ENCODE measurements at regions not wholly inside any gene's neighbourhood (a gene's known extent, or its start where the extent isn't known, plus 50 kb on each side); places are given as distances from the start of the nearest gene placed in this dataset.
"Not testable (repeated sequence)": the region's sequence is repeated elsewhere in the genome, so short reads cannot be mapped to it uniquely, and the experiment has no call there.

GRCh38 chr3:143175940-143176894 lies 56.6 kb downstream of the CHST2 start:
- H3K4me1 Mint-ChIP-seq (ENCODE audit: low read depth): peaks cover 30% of the 10 kb centered on the region
- H3K36me3 Mint-ChIP-seq (ENCODE audit: low read depth): peaks cover 19% of the 10 kb centered on the region
- H3K27me3 Mint-ChIP-seq (ENCODE audit: low read depth); H3K27ac Mint-ChIP-seq; DNase-seq (ENCODE audit: low spot score); H3K4me3 Mint-ChIP-seq: not testable (repeated sequence)
- peaks cover 31% of the 10 kb centered on the region for H3K9me3 Mint-ChIP-seq

- DNase-seq (ENCODE audit: low spot score); H3K4me3 Mint-ChIP-seq; H3K27me3 Mint-ChIP-seq (ENCODE audit: low read depth); H3K27ac Mint-ChIP-seq: not testable (repeated sequence)
- Mint-ChIP-seq H3K9me3 (peaks cover 36% of the 10 kb centered on the region), H3K36me3 (ENCODE audit: low read depth) (peaks cover 17% of the 10 kb centered on the region), H3K4me1 (ENCODE audit: low read depth) (peaks cover 19% of the 10 kb centered on the region)
Observed at GRCh38 chr3:143177965-143178364, 58.4 kb downstream of the CHST2 start.

GRCh38 chr3:143178775-143179548 lies 59.4 kb downstream of the CHST2 start:
- H3K9me3 Mint-ChIP-seq: peaks cover 27% of the 10 kb centered on the region
- not testable (repeated sequence) for H3K27me3 Mint-ChIP-seq (ENCODE audit: low read depth); DNase-seq (ENCODE audit: low spot score); H3K36me3 Mint-ChIP-seq (ENCODE audit: low read depth); H3K4me3 Mint-ChIP-seq; H3K27ac Mint-ChIP-seq
- peaks cover 20% of the 10 kb centered on the region for H3K4me1 Mint-ChIP-seq (ENCODE audit: low read depth)

DNA sequence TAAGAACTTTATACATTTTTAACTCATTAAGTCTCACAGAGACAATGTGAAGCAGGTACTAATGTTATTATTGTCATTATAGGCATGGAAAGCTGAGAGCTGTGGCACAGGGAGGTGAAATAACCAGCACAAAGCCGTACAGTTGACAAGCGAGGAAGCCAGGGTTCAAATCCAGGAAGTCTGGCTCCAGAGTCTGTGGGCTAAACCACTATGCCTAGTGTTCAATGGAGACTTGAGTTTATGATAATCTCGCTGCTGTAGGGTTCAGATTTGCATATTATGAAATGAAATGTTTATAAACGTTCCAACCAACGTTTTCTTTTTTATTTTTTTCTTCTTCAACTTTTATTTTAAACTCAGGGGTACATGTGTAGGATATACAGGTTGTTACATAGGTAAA lies 60.0 kb downstream of the CHST2 start:
- no peak for DNase-seq (ENCODE audit: low spot score)
- Mint-ChIP-seq H3K27me3 (ENCODE audit: low read depth) (no peaks in the 10 kb centered on the region), H3K4me1 (ENCODE audit: low read depth) (peaks cover 18% of the 10 kb centered on the region), H3K4me3 (no peak overlapping the region), H3K36me3 (ENCODE audit: low read depth) (peaks cover 5% of the 10 kb centered on the region), H3K27ac (no peak overlapping the region), H3K9me3 (peaks cover 21% of the 10 kb centered on the region)

DNA sequence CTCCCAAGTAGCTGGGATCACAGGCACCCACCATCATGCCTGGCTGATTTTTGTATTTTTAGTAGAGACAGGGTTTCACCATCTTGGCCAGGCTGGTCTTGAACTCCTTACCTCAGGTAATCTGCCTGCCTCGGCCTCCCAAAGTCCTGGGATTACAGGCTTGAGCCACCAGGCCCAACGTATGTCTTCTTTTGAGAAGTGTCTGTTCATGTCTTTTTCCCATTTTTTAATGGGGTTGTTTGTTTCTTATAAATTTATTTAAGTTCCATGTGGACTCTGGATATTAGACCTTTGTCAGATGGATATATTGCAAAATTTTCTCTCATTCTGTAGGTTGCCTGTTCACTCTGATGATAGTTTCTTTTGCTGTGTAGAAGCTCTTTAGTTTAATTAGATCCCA lies 61.3 kb downstream of the CHST2 start:
- H3K9me3 Mint-ChIP-seq: peaks cover 20% of the 10 kb centered on the region
- H3K27ac Mint-ChIP-seq; H3K36me3 Mint-ChIP-seq (ENCODE audit: low read depth); H3K27me3 Mint-ChIP-seq (ENCODE audit: low read depth); DNase-seq (ENCODE audit: low spot score); H3K4me3 Mint-ChIP-seq: not testable (repeated sequence)
- H3K4me1 Mint-ChIP-seq (ENCODE audit: low read depth): peaks cover 18% of the 10 kb centered on the region

- H3K27me3 Mint-ChIP-seq (ENCODE audit: low read depth); H3K27ac Mint-ChIP-seq; H3K4me3 Mint-ChIP-seq; H3K36me3 Mint-ChIP-seq (ENCODE audit: low read depth); DNase-seq (ENCODE audit: low spot score): not testable (repeated sequence)
- Mint-ChIP-seq H3K9me3 (peaks cover 20% of the 10 kb centered on the region), H3K4me1 (ENCODE audit: low read depth) (peaks cover 16% of the 10 kb centered on the region)
Observed at GRCh38 chr3:143181977-143182376, 62.4 kb downstream of the CHST2 start.

- no peaks in the 10 kb centered on the region for H3K27me3 Mint-ChIP-seq (ENCODE audit: low read depth)
- no peak overlapping the region for H3K4me3 Mint-ChIP-seq
- no peak for DNase-seq (ENCODE audit: low spot score)
- peaks cover 20% of the 10 kb centered on the region for H3K9me3 Mint-ChIP-seq
- peaks cover 16% of the 10 kb centered on the region for H3K4me1 Mint-ChIP-seq (ENCODE audit: low read depth)
- H3K36me3 Mint-ChIP-seq (ENCODE audit: low read depth): peaks cover 5% of the 10 kb centered on the region
- no peak overlapping the region for H3K27ac Mint-ChIP-seq
Observed at GRCh38 chr3:143182866-143183664, 63.5 kb downstream of the CHST2 start.

DNA sequence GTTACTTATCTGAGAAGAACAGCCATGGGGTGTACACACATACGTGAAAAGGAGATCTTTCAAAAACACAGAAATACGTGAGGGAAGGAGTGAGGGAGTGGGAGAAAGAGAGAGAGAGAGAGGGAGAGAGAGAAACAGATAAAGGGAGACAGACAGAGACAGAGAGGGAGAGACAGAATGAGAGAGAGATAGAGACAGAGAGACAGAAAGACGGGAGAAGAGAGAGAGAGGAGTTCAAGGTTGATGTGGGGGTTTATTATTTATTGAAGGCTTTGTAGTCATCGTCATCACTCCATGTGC lies 64.0 kb downstream of the CHST2 start:
- H3K4me3 Mint-ChIP-seq: no peak overlapping the region

DNA sequence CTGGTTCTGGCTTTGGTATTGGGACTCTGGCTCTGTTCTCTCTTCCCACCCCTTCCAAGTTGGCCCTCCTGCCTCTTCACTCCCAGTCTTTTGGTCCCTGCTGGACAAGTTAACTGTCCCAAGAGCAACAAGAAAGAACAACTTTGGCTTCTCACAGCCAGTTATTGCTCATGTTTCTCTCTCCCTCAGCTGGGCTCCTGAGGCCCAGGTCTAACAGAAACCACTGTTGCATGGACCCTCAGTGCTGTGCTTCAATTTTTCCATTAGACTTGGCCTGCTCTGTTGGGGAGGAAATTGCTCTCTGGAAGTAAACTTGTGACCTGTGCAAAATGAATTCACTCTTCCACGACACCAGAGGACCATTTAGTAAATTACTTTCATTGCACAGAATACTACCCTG lies 64.5 kb downstream of the CHST2 start:
- no peak for DNase-seq (ENCODE audit: low spot score)
- Mint-ChIP-seq H3K36me3 (ENCODE audit: low read depth) (peaks cover 5% of the 10 kb centered on the region), H3K4me1 (ENCODE audit: low read depth) (peaks cover 16% of the 10 kb centered on the region), H3K4me3 (no peak overlapping the region), H3K27ac (no peak overlapping the region), H3K27me3 (ENCODE audit: low read depth) (no peaks in the 10 kb centered on the region), H3K9me3 (peaks cover 20% of the 10 kb centered on the region)

More for the DNA sequence above, 64.0 kb downstream of the CHST2 start:
- Mint-ChIP-seq H3K4me1 (ENCODE audit: low read depth) (peaks cover 16% of the 10 kb centered on the region), H3K36me3 (ENCODE audit: low read depth) (peaks cover 5% of the 10 kb centered on the region), H3K9me3 (peaks cover 20% of the 10 kb centered on the region), H3K27ac (no peak overlapping the region), H3K27me3 (ENCODE audit: low read depth) (no peaks in the 10 kb centered on the region)
- no peak for DNase-seq (ENCODE audit: low spot score)

DNA sequence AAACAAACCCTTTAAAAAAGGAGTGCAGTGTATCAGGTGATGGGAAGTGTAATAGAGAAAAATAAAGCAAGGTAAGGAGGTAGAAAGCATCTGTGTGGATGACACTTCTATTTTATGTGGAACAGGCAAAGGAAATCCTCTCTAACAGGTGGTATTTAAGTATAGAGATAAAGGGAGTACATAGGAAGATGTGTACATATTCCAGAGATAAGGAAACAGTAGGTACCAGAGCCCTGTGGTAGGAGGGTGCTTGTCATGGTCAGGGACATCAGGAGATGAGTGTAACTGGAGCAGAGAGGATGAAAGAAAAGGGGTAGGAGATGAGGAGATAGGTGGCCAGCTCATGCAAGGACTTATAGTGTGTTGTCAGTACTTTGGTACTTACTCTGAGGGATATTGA lies 65.8 kb downstream of the CHST2 start:
- H3K4me3 Mint-ChIP-seq: no peak overlapping the region
- peaks cover 13% of the 10 kb centered on the region for H3K9me3 Mint-ChIP-seq
- DNase-seq (ENCODE audit: low spot score): no peak
- H3K27me3 Mint-ChIP-seq (ENCODE audit: low read depth): no peaks in the 10 kb centered on the region
- peaks cover 5% of the 10 kb centered on the region for H3K36me3 Mint-ChIP-seq (ENCODE audit: low read depth)
- H3K27ac Mint-ChIP-seq: no peak overlapping the region
- H3K4me1 Mint-ChIP-seq (ENCODE audit: low read depth): peaks cover 12% of the 10 kb centered on the region

DNA sequence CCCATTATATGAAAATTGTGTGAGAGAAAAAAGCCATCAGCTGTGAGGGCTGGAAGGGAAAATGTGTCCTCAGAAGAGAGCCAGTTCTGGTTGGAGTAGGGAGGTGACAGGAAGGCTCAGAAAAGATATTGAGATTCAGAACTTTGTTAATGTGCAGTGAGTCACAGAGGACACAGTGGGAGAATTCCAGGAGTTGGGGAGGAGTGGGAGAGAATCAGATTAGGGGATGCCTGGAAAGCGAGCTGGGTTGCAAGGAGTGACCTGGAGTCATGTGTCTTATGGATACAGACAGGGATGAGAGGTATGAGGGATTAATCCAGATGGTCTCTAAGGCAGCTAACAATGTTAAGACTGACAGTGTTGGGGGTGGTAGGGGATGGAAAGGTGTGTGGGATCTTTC lies 67.5 kb downstream of the CHST2 start:
- no peak overlapping the region for H3K4me3 Mint-ChIP-seq
- peaks cover 18% of the 10 kb centered on the region for H3K4me1 Mint-ChIP-seq (ENCODE audit: low read depth)
- peaks cover 1% of the 10 kb centered on the region for H3K36me3 Mint-ChIP-seq (ENCODE audit: low read depth)
- H3K9me3 Mint-ChIP-seq: peaks cover 3% of the 10 kb centered on the region
- DNase-seq (ENCODE audit: low spot score): no peak
- no peak overlapping the region for H3K27ac Mint-ChIP-seq
- H3K27me3 Mint-ChIP-seq (ENCODE audit: low read depth): no peaks in the 10 kb centered on the region

DNA sequence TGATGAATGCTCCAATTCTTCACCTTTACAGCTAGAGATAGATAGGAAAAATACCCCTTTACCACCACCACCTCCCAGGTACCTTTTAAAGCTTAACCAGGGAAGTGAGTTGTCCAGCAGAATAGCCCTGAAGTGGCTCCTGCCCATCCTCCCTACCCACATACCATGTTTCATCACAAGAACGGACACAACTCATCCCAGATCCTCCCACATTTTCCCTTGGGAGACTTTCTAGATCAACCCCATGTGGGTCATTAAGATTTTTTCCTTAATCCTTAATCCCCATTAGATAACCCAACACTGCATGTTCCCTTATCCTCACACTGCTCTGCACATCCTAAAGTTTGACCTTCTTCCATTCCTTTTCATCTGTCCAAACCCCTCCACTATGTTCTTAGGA lies 69.3 kb downstream of the CHST2 start:
- H3K4me1 Mint-ChIP-seq (ENCODE audit: low read depth): peaks cover 15% of the 10 kb centered on the region
- DNase-seq (ENCODE audit: low spot score): no peak
- peaks cover 6% of the 10 kb centered on the region for H3K9me3 Mint-ChIP-seq
- no peaks in the 10 kb centered on the region for H3K36me3 Mint-ChIP-seq (ENCODE audit: low read depth)
- no peaks in the 10 kb centered on the region for H3K27me3 Mint-ChIP-seq (ENCODE audit: low read depth)
- H3K27ac Mint-ChIP-seq: no peak overlapping the region
- no peak overlapping the region for H3K4me3 Mint-ChIP-seq

DNA sequence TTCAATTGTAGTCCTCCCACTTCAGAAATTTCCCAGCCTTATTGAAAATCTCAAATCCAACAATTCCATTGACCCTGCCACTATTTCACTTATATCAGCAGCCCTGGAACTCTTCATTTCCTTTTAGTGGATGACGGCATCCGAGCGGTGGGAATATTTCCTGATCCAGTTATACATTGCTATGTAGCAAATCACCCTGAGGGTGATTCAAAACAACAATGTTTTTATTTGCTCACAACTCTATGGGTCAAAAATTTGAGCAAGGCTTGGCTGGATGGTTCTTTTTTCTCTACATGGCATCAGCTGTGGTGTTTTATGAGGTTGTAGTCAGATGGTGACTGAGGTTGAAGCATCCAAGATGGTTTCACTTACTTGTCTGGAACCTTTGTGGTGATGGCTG lies 70.5 kb downstream of the CHST2 start:
- Mint-ChIP-seq H3K9me3 (peaks cover 6% of the 10 kb centered on the region), H3K36me3 (ENCODE audit: low read depth) (no peaks in the 10 kb centered on the region), H3K4me1 (ENCODE audit: low read depth) (peaks cover 14% of the 10 kb centered on the region), H3K27me3 (ENCODE audit: low read depth) (no peaks in the 10 kb centered on the region), H3K27ac (no peak overlapping the region), H3K4me3 (no peak overlapping the region)
- DNase-seq (ENCODE audit: low spot score): no peak

- Mint-ChIP-seq H3K4me3 (no peak overlapping the region), H3K27ac (no peak overlapping the region), H3K36me3 (ENCODE audit: low read depth) (no peaks in the 10 kb centered on the region), H3K27me3 (ENCODE audit: low read depth) (no peaks in the 10 kb centered on the region), H3K4me1 (ENCODE audit: low read depth) (peaks cover 14% of the 10 kb centered on the region), H3K9me3 (peaks cover 6% of the 10 kb centered on the region)
- DNase-seq (ENCODE audit: low spot score): no peak
Observed at GRCh38 chr3:143192193-143192592, 72.6 kb downstream of the CHST2 start.
